ENCODE measurements at regions not wholly inside any gene's neighbourhood (a gene's known extent, or its start where the extent isn't known, plus 50 kb on each side); places are given as distances from the start of the nearest gene placed in this dataset.

GRCh38 chr11:104323841-104324240, 159.9 kb upstream of the PDGFD start:
- TF ChIP-seq POLR2AphosphoS5 (IDR thresholded peaks at IDR 0.05; ENCODE audit: low read depth, low read length) (no peak), POLR2A (IDR thresholded peaks at IDR 0.05; ENCODE audit: low read depth, low read length) (no peak), TAF1 (IDR thresholded peaks at IDR 0.05; ENCODE audit: low read depth, low read length) (no peak), SPI1 (IDR thresholded peaks at IDR 0.05; ENCODE audit: low read depth, low read length) (no peak), POU2F2 (IDR thresholded peaks at IDR 0.05; ENCODE audit: low read depth, low read length) (no peak), PAX5 (IDR thresholded peaks at IDR 0.05; ENCODE audit: insufficient read depth, low read length, severe bottlenecking) (no peak)

Measured in GM12891 (cell line).